ENCODE measurements at regions not wholly inside any gene's neighbourhood (a gene's known extent, or its start where the extent isn't known, plus 50 kb on each side); places are given as distances from the start of the nearest gene placed in this dataset.

DNA sequence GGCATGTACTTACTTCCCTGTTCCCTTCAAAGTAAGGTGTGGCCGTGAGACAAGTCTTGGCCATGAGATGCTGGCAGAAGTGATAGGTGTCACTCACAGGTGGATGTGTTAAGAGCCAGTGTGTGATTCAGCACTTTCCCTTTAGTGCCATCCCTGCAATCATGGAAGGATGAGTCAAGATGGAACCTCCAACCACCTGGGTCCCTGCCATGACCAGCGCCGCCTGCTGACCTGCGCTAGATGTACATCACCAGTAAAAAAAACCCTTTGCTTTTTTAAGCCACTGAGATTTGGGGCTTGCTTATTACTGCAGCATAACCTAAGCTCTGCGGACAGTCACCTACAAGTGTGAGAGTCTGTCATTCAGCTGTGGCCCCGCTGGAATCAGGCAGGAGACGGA lies 71.7 kb downstream of the TOMM20 start:
- TF ChIP-seq, protein P1, sequence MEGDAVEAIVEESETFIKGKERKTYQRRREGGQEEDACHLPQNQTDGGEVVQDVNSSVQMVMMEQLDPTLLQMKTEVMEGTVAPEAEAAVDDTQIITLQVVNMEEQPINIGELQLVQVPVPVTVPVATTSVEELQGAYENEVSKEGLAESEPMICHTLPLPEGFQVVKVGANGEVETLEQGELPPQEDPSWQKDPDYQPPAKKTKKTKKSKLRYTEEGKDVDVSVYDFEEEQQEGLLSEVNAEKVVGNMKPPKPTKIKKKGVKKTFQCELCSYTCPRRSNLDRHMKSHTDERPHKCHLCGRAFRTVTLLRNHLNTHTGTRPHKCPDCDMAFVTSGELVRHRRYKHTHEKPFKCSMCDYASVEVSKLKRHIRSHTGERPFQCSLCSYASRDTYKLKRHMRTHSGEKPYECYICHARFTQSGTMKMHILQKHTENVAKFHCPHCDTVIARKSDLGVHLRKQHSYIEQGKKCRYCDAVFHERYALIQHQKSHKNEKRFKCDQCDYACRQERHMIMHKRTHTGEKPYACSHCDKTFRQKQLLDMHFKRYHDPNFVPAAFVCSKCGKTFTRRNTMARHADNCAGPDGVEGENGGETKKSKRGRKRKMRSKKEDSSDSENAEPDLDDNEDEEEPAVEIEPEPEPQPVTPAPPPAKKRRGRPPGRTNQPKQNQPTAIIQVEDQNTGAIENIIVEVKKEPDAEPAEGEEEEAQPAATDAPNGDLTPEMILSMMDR (optimal IDR thresholded peaks at IDR 0.05 in 1 of 3, IDR thresholded peaks at IDR 0.05 in 1 of 3, conservative IDR thresholded peaks at IDR 0.05 in 1 of 3; ENCODE audit: extremely low read depth in 1 of 3, insufficient read depth in 2 of 3, low read length in 3 of 3), result peak; percentile 91 to 97 (median 92)
- no peak for TF ChIP-seq EZH2 (IDR thresholded peaks at IDR 0.05; ENCODE audit: low read length)
